ENCODE measurements at regions not wholly inside any gene's neighbourhood (a gene's known extent, or its start where the extent isn't known, plus 50 kb on each side); places are given as distances from the start of the nearest gene placed in this dataset.

DNA sequence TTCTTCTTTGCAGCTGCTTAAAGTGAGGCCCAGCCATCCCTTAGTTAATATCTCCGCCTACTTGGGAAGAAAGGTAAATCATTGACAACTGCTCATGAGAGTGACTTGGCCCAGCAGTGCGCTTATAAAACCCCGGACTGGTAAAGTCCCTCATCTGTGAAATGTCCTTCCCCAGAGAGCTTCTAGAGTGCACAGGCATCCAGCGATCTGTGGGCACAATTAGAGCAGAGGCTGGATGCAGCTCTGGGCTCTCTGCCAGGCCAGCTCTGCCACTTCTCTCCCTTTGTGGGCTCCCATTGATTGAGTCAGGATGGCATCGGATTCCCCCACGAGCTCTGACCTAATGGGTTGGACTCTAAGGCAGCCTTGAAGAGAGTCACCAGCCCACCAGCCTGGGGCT lies 219.0 kb upstream of the LINGO1 start:
- peaks cover 6% of the 10 kb centered on the region for H3K36me3 Mint-ChIP-seq (ENCODE audit: unreplicated experiment)
- TF ChIP-seq, protein P1, sequence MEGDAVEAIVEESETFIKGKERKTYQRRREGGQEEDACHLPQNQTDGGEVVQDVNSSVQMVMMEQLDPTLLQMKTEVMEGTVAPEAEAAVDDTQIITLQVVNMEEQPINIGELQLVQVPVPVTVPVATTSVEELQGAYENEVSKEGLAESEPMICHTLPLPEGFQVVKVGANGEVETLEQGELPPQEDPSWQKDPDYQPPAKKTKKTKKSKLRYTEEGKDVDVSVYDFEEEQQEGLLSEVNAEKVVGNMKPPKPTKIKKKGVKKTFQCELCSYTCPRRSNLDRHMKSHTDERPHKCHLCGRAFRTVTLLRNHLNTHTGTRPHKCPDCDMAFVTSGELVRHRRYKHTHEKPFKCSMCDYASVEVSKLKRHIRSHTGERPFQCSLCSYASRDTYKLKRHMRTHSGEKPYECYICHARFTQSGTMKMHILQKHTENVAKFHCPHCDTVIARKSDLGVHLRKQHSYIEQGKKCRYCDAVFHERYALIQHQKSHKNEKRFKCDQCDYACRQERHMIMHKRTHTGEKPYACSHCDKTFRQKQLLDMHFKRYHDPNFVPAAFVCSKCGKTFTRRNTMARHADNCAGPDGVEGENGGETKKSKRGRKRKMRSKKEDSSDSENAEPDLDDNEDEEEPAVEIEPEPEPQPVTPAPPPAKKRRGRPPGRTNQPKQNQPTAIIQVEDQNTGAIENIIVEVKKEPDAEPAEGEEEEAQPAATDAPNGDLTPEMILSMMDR (IDR thresholded peaks at IDR 0.05), result no peak

DNA sequence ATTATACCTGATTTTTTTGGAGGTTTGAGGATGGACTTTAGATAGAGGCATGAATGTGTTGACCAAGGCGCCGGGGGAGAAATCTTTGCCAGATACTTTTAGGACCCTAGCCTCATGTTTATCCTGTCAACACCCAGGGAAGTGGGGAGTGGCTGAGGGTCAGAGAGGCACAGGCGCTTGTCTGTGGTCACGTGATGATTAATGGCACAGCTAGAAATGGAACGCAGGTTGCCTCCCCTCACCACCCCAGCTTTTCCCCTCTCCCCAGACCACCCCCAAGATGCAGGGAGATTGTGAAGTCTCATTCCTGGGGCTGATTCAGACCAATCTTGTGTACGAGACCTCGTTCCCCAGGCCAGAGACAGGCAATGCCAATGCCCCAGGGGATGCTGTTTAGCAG lies 218.4 kb upstream of the LINGO1 start:
- no peak for DNase-seq (ENCODE audit: extremely low spot score, unreplicated experiment)
- no peak overlapping the region for H3K27ac Mint-ChIP-seq (ENCODE audit: unreplicated experiment)

More for the DNA sequence above, 219.0 kb upstream of the LINGO1 start:
- H3K27me3 Mint-ChIP-seq (ENCODE audit: unreplicated experiment), result peaks cover 73% of the 10 kb centered on the region
- DNase-seq (ENCODE audit: extremely low spot score, unreplicated experiment), result no peak
- H3K27ac Mint-ChIP-seq (ENCODE audit: unreplicated experiment), result no peak overlapping the region
- no peaks in the 10 kb centered on the region for H3K4me1 Mint-ChIP-seq (ENCODE audit: unreplicated experiment)
- no peak overlapping the region for H3K4me3 Mint-ChIP-seq (ENCODE audit: unreplicated experiment)
- peaks cover 5% of the 10 kb centered on the region for H3K9me3 Mint-ChIP-seq (ENCODE audit: unreplicated experiment)

DNA sequence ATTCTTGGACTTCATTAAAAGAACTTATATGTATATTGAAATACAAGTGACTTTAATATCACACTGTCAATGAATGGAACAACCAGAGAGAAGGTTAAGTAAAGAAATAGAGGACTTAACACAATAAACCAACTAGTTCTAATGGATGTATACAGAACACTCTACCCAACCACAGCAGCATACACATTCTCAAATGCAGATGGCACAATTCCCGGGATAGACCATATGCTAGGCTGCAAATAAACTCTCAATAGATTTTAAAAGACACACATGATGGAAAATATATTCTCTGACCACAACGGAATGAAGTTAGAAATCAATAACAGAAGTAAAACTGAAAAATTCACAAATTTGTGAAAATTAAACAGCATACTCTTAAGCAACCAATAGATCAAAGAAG lies 214.3 kb upstream of the LINGO1 start:
- Mint-ChIP-seq H3K4me3 (ENCODE audit: unreplicated experiment) (no peak overlapping the region), H3K9me3 (ENCODE audit: unreplicated experiment) (peaks cover 9% of the 10 kb centered on the region), H3K36me3 (ENCODE audit: unreplicated experiment) (peaks cover 6% of the 10 kb centered on the region), H3K4me1 (ENCODE audit: unreplicated experiment) (no peaks in the 10 kb centered on the region), H3K27me3 (ENCODE audit: unreplicated experiment) (peaks cover 68% of the 10 kb centered on the region), H3K27ac (ENCODE audit: unreplicated experiment) (no peak overlapping the region)
- TF ChIP-seq, protein P1 (IDR thresholded peaks at IDR 0.05), result no peak
- no peak for DNase-seq (ENCODE audit: extremely low spot score, unreplicated experiment)

More for the DNA sequence above, 218.4 kb upstream of the LINGO1 start:
- Mint-ChIP-seq H3K27me3 (ENCODE audit: unreplicated experiment) (peaks cover 73% of the 10 kb centered on the region), H3K4me3 (ENCODE audit: unreplicated experiment) (no peak overlapping the region), H3K4me1 (ENCODE audit: unreplicated experiment) (no peaks in the 10 kb centered on the region), H3K36me3 (ENCODE audit: unreplicated experiment) (peaks cover 6% of the 10 kb centered on the region), H3K9me3 (ENCODE audit: unreplicated experiment) (peaks cover 5% of the 10 kb centered on the region)
- TF ChIP-seq, protein P1 (IDR thresholded peaks at IDR 0.05), result no peak

DNA sequence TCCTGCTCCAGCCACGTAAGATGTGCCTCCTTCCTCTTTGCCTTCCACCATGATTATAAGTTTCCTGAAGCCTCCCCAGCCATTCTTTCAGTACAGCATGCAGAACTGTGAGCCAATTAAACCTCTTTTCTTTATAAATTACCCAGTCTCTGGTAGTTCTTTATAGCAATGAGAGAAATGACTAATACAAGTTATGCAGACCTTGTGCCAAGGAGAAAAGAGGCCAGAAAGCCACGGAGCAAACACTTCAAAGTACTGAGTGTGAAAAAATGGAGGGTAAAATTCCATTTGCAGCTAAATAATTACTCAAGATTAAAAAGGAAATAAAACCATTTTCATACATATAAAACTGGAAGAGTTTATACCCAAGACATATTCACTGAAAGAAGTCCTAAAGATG lies 213.6 kb upstream of the LINGO1 start:
- DNase-seq (ENCODE audit: extremely low spot score, unreplicated experiment), result no peak
- peaks cover 6% of the 10 kb centered on the region for H3K36me3 Mint-ChIP-seq (ENCODE audit: unreplicated experiment)
- H3K4me3 Mint-ChIP-seq (ENCODE audit: unreplicated experiment), result no peak overlapping the region
- H3K27ac Mint-ChIP-seq (ENCODE audit: unreplicated experiment), result no peak overlapping the region
- H3K9me3 Mint-ChIP-seq (ENCODE audit: unreplicated experiment), result peaks cover 9% of the 10 kb centered on the region
- TF ChIP-seq, protein P1 (IDR thresholded peaks at IDR 0.05), result no peak
- peaks cover 67% of the 10 kb centered on the region for H3K27me3 Mint-ChIP-seq (ENCODE audit: unreplicated experiment)
- no peaks in the 10 kb centered on the region for H3K4me1 Mint-ChIP-seq (ENCODE audit: unreplicated experiment)

DNA sequence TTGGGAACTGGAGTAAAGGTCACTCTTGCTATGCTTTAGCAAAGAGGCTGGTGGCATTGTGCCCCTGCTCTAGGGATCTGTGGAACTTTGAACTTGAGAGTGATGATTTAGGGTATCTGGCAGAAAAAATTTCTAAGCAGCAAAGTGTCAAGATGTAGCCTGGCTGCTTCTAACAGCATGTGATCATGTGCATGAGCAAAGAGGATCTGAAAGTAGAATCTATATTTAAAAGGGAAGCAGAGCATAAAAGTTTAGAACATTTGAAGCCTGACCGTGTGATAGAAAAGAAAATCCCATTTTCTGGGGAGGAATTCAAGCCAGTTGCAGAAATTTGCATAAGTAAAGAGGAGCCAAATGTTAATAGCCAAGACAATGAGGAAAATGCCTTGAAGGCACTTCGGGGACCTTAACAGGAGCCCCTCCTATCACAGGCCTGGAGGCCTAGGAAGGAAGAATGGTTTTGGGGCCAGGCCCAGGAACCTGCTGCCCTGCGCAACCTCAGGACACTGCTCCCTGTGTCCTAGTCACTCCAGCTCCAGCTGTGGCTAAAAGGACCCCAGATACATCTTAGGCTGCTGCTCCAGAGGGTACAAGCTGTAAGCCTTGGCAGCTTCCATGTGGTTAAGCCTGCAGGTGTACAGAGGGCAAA lies 212.2 kb upstream of the LINGO1 start:
- H3K9me3 Mint-ChIP-seq (ENCODE audit: unreplicated experiment), result peaks cover 5% of the 10 kb centered on the region

More for the DNA sequence above, 212.2 kb upstream of the LINGO1 start:
- DNase-seq (ENCODE audit: extremely low spot score, unreplicated experiment), result no peak
- TF ChIP-seq, protein P1 (IDR thresholded peaks at IDR 0.05), result no peak
- H3K36me3 Mint-ChIP-seq (ENCODE audit: unreplicated experiment), result peaks cover 4% of the 10 kb centered on the region
- H3K27me3 Mint-ChIP-seq (ENCODE audit: unreplicated experiment), result peaks cover 70% of the 10 kb centered on the region
- H3K27ac Mint-ChIP-seq (ENCODE audit: unreplicated experiment), result no peak overlapping the region
- no peaks in the 10 kb centered on the region for H3K4me1 Mint-ChIP-seq (ENCODE audit: unreplicated experiment)
- H3K4me3 Mint-ChIP-seq (ENCODE audit: unreplicated experiment), result no peak overlapping the region
